SIG-M5 (cell line): ENCODE measurements at regions not wholly inside any gene's neighbourhood (a gene's known extent, or its start where the extent isn't known, plus 50 kb on each side); places are given as distances from the start of the nearest gene placed in this dataset.

Experiments
- DNase-seq: peaks from one replicate; lab custom pipeline; 2025; lab: John Stamatoyannopoulos, UW

- no peak for DNase-seq
Observed at GRCh38 chr2:226620176-226620575, 179.4 kb downstream of the IRS1 start.

DNA sequence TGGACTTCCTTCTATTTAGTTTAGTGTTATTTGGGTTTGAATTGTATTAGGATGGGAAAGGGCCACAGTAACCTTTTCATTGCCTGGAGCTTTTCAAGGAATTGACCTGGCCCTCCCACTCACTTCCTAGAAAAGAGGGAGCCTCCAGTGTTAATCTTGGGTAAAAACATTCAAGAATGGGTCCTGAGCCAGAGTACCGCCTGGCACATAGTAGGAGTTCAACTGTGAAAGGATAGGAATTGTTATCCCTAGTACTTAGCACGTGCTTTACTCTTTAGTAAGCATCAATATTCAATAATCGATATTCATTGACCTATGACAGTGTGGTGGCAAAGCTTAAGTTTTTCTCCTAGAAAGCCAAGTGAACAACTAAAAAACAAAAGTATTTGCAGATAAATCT is 179.9 kb downstream of the IRS1 start:
- no peak for DNase-seq

GRCh38 chr2:226618875-226619605 is 180.6 kb downstream of the IRS1 start:
- DNase-seq, result no peak

GRCh38 chr2:226618544-226618874 is 181.1 kb downstream of the IRS1 start:
- DNase-seq, result no peak

DNA sequence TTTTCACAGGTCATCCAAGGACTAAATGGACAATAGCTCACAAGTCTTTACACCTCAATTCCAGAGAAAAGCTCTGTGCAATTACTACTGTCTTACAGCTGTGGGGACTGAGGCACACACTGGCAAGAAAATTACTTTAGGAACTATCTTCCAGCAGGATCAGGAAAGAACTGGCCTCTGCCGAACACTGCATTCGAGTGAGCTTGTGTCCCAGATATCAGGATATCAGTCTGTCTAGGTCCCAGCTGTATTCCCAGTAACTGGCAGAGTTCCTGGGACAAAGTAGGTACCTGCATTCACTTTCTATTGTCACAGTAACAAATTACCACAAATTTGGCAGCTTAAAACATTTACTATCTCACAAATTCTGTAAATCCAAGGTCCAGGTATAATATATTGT is 183.7 kb downstream of the IRS1 start:
- DNase-seq, result no peak

- DNase-seq, result no peak
Observed at GRCh38 chr2:226611944-226612318, 187.7 kb downstream of the IRS1 start.

DNA sequence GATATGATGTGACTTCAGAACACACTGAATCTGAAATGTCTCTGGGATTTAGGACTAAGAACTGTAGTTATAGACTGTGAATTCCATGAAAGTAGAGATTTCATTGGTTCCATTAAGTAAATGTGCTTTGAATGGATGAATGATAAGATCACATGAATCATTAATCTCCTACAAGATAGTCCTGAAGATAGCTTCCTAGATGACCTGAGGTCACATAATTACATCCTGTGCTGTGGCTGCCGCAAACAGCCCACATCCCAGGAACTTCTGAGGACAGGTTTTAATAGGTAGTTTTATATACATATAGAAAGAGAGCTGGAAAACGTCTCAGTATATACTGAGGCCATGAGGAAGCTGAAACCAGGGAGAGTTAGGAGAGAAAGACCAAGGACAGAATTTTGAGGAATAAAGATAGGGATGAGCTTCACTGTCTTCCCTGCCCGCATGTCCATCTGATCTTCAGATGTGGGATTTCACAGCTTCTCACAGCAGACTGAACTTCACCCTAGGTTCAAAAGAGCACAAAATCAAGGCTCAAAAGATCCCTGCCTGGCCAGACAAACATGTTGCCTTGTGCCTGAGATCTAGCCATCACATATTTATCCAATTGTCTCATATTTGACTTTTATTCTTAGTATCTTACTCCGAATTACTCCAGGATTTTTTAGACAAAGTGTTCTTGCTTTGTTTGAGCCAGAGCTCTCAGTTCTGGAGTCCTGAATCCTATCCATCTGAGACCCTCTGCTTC is 188.2 kb downstream of the IRS1 start:
- DNase-seq, result no peak

DNA sequence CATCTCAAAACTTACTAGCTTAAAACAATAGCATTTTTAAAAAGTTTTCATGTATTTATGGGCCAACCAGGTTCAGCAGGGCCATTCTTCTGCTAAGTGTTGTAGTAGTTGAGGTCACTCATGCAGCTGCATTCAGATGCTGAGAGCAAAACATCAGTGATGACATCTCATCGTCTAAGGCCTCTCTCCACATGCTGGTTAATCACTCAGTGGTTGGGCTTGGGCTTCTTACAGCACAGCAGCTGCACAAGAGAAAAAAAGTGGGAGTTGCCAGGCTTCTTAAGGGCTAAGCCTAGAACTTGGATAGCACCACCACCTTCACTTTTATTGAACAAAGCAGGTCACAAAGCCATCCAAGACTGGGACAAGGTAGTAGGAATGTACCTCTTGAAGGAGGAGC is 190.3 kb downstream of the IRS1 start:
- no peak for DNase-seq

DNA sequence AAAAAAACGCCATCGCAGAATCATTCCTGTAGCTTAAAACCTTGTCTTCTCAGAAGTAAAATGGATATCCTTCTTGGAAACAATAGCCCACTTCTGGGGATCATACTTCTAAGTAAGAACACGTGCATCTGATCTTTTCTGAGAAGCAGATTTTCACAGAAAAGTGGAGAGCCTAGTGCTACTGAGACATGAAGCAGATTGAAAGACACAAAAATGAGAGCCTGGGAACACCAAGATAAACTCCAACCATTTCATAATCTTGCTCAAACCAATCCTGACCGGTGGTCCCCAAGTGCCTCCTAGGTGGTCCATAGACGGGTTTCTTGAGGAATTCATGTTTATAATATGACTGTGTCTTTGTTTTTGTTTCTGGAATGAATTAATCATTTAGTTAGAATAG is 191.2 kb downstream of the IRS1 start:
- DNase-seq, result no peak

DNA sequence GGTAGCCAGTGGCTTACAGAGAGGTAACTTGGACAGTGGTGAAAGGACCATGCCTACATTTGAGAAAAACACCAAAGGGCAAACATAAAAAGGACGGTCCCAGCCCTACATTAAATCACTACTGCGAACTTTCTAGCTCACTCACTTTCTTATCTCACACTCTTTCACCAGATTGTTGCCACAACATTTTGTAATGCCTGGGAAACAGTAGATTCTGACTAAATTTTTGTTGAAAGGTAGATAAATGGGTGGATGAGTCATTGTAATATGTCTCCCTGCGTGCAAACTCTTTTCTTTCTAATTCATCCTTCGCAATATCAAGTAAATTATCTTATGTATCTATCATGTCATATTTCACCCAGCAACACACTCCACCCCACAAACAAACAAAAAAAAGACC is 192.2 kb downstream of the IRS1 start:
- no peak for DNase-seq

GRCh38 chr2:226605642-226606041 is 194.0 kb downstream of the IRS1 start:
- DNase-seq, result no peak

DNA sequence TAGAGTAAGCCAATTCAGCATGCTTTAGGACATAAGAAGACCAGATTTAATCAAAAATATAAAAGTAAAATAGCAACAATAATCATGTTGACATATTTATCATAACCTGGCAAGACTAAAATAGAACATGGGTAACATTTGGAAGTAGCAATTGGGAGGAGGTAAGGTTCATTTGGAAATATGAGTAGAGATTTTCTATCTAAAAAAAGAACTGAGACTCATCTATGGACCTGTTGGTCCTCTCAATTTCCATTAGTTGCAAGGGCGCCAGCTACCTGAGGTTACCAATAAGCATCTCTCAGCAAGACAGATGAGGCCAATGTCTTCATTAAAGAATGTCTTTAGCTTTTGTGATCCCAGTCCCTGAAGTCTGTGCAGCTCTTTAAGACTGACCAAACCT is 196.0 kb downstream of the IRS1 start:
- no peak for DNase-seq

DNA sequence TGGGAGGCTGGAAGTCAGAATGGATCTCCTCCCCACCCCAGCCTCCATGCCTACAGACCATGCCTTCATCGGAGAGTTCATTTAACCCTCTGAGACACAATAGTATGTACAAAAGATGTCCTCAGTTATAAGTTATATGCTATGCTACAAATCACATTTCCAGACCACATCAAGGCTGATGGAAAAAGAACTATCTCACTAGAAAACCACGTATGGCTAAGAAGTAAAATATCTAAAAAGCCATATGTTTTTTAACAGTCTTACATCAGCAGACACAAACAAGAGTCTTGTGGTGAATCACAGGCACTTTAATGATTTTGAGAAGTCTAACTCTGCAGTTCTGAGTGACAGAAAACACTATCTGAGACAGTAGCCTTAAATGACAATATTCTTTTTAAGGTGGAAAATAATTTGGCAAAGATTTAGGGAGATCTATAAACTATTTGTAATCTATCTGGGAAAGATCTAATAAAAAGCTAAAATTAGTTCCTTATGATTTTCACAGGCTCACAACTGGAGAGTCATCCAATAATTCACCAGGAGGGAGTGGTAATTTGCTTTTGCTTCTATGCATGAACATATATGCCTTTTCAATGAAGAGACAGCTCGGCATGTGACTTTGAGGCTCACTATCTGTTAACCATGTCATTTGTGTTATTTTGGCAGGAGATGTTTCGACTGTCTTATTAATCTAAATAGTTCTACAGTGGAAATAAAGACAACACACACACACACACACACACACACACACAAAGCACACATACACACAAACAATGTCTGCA is 197.5 kb downstream of the IRS1 start:
- DNase-seq, result no peak

- DNase-seq, result no peak
Observed at GRCh38 chr2:226600802-226601201, 198.8 kb downstream of the IRS1 start.

GRCh38 chr2:226600184-226600583 is 199.4 kb downstream of the IRS1 start:
- DNase-seq, result no peak

DNA sequence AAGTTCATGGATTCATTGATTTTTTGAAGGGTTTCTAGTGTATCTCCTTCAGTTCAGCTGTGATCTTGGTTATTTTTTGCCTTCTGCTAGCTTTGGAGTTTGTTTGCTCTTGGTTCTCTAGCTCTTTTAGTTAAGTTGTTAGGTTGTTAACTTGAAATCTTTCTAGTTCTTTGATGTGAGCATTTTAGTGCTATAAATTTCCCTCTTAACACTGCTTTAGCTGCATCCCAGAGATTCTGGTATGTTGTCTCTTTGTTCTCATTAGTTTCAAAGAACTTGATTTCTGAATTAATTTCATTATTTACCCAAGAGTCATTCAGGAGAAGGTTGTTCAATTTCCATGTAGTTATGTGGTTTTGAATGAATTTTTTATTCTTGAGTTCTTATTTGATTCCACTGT is 210.6 kb downstream of the IRS1 start:
- no peak for DNase-seq

GRCh38 chr2:226585130-226585561 is 214.5 kb downstream of the IRS1 start:
- no peak for DNase-seq

DNA sequence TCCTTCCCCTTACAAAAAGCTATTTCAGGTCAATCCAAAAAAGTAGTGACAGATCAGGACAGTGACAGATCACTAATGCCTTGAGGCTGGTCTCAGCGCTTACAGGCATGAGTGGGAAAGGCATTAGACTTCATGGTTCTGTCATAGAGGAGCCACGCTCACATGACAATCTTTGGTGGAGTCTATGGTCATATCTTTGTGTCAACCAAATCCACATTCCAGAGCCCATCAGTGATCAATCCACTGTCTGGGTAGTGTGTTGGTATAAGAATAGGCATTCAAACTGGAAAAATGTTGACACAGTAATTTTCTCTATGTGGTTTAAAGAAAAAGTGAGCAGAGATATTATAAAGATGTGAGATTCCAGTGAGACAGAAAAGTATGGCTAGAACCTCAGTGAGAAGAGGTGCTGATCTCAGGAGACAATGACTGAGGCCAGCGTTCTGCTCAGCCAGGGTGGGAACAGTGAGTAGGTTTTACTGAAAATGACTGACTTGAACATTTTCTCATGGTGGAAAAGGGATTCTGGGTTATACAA is 215.0 kb downstream of the IRS1 start:
- DNase-seq, result no peak

DNA sequence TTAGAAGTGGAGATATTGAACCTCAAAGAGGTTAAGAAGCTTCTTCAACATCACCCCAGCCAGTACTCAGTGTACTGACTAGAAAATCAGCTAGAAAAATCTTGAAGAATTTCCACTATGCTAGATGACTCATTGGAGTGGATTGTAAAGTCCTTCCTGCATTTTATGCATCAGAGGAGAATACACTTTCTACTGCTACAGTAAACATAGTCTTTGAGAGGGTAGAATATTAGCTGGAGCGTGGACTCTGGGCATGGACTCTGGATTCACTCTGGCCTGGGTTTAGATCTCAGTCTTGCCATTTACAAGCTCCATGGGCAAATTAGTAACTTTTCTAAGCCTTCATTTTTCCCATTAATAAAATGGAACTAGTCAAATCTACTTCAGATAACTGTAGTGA is 215.9 kb downstream of the IRS1 start:
- no peak for DNase-seq

DNA sequence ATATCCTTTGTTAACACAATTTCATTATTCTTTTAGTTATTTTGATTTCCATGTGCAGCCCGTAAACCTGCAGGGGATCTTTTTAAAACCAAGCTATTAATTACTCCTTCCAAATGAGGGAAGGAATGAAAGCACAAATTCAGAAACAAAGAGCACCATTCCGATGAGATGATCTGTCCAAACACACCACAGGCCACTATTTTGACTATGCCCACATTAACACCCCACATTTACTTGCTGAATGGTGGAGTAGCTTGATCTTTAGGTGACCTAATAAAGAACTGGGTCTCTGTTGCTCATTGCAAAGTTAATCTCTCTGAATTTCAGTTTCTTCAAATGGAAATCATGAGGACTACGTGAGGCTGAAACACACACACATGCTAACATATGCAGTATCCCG is 218.0 kb downstream of the IRS1 start:
- no peak for DNase-seq

DNA sequence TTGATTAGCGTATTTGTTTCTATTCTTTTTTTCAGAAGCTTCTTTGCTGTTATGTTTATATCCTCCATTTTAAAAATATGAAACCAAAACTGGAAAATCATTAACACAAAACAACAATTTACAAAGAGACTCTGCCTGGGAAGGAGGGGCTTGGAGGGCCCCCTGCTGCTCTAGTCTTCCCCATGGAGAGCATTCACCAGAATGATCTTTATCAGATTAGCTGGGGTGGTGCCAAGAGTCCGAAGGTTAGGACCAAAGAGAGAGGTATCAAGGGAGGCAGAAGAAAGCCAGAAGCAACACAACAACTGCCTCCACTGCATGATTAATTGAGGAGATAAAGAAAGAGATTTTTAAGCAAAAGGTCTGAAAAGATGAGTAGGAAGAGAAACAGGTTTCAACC is 218.6 kb downstream of the IRS1 start:
- DNase-seq, result no peak

DNA sequence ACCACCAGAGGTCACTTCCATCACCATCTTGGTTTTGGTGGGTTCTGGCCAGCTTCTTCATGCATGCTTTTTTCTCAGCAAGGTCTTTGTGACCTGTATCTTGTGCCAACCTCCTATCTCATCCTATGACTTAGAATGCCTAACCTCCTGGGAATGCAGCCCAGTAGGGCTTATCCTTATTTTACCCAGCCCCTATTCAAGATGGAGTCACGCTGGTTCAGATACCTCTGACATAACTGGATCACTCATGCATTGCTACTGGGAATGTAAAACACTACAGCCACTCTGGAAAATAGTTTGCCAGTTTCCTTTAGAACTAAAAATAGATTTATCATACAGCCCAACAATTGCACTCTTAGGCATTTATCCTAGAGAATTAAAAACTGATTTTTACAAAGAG is 219.2 kb downstream of the IRS1 start:
- DNase-seq, result no peak

DNA sequence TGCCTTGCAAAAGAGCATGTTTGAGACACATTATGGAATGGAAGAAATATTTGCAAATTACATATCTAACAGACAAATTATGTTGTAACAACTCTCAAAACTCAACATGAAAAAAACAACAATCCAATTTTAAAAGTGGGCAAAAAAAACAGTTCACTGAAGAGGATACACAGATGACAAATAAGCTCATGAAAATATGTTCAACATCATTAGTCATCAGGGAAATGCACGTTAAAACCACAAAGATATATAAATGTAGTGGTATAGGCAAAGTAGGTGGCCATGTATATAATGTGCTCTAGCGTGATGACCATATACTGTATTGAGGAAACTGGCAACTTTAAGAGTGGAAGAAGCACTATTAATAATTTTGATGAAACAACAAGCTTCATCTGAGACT is 220.1 kb downstream of the IRS1 start:
- DNase-seq, result no peak
